NCI-H2171 (cell line): ENCODE measurements at regions not wholly inside any gene's neighbourhood (a gene's known extent, or its start where the extent isn't known, plus 50 kb on each side); places are given as distances from the start of the nearest gene placed in this dataset.
"Not testable (repeated sequence)": the region's sequence is repeated elsewhere in the genome, so short reads cannot be mapped to it uniquely, and the experiment has no call there.

Source experiments
- DNase-seq: peaks from one replicate; lab custom pipeline; 2025; lab: John Stamatoyannopoulos, UW

DNA sequence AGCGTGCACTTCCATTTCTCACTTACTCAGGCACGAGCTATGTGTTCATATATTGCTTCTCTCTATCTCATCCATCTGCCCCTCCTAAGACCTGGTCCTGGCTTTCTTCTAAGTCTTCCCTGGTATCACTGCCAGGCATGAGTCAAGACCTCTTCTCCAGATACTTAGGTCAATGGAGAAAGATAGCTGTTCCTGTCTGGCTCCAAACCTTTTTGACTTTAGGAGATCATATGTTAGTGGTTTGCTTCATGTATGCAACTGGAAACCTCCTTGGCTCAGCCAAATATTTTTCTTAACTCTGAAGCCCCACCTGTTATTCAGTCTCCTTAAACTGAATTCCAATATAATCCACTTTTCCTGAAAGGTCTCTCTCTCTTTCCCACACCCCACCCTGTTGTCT, 211.6 kb upstream of the PTBP2 start:
- no peak for DNase-seq

DNA sequence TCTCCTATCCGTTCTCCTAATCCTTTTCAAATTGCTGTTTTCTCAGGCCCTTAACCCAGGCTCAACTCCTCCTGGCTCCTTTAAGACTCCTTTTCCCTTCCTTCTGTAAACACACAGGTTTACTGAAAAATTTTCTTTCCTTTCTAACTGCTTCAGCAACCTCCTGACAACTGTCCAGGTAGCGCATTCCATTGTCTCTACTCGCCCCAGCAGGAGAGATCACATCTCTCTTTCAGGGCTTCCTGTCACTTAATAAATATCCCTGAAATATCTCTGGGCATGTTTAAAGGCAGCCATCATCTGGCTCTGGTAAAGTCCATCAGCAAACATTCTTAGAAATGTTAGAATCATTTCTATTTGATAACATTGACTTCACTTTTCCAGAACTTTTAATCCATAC, 211.2 kb upstream of the PTBP2 start:
- no peak for DNase-seq

DNA sequence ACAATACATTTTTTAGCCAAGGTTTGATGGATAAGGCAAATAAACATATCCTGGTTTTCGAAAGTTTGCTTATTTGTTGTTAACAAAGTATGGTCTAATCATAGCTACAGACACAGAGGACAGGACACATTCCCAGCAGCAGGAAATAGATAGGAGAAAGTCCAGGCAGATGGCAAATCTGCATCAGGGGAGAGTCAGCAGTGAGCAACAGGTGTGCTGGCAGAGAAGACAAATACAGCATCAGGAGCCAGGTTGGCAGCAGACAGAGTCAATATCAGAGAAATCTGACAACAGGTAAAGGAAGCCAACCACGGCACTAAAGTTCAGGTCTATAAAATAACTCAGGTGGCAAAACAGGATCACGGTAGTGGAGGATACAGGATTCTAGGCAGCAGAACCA, 210.7 kb upstream of the PTBP2 start:
- peak; percentile 20 for DNase-seq

DNA sequence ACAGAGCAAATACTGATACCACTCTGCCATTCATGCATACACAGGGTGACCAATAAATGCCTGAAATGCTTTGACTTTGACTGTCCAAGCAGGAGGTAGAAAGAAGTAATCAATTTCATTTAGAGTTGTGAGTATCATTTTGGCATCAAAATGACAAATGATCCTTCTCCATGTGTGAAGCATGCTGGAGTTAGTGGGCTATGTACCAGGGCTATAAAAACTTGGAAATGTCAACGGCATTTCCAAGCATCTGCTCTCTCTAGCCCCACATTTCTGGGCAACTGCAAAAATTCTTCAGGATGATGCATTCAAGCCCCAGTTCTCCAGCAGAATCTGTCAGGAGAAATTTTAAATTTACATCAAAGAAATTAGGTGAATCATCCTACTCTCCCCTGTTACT, 208.4 kb upstream of the PTBP2 start:
- no peak for DNase-seq

- DNase-seq: no peak
Observed at GRCh38 chr1:96515430-96515829, 206.2 kb upstream of the PTBP2 start.

DNA sequence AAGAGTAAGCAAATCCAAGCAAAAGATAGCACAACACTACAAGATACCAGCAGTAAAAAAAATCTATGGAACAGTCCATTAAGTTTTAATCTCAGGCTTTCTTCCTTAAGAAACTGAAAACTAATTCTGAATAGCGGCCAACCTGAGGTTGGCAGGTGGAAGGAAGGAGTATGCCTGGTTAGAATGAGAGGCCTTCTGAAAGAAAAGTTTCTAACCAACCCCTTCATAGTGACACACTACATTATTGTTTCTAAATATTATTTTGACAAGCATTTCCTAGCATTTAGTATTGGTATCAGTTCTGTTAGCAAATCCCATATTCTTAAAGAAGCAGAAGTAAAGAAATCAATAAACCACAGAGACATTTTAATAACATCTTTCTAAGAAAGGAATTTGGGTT, 205.7 kb upstream of the PTBP2 start:
- no peak for DNase-seq

DNA sequence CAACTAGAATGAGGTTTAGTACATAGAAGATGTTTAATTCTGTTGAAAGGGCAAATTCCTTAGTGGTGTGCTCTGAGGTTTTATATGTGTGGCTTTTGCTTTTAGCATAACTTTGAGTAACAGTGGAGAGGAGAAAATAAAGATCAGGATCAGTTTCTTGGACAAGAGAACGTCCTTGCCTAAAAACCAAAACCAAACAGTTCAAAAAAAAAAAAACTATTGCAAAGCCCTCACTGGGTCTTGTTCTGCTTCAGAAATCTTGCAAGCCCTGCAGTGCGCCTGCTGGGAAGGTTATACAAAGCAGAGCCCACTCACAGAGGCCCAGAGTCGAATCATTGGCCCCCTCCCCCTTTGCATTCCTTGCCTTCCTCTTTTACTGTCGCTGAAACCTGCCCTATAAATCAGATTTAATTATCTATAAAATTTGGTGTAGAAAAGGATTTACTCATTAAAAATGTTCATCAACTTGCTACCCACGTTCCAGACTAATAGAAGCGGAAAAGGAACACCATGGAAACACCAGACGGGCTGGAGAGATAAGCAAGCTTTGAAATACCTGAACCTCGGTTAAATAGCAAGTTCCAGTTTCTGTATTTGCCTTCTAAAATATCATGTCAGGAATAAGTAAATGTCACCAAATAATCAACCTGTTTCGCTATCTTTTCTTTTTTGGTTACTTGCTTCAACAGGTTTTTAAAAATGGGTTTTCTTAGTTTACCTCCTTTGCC, 201.6 kb upstream of the PTBP2 start:
- DNase-seq: no peak

DNA sequence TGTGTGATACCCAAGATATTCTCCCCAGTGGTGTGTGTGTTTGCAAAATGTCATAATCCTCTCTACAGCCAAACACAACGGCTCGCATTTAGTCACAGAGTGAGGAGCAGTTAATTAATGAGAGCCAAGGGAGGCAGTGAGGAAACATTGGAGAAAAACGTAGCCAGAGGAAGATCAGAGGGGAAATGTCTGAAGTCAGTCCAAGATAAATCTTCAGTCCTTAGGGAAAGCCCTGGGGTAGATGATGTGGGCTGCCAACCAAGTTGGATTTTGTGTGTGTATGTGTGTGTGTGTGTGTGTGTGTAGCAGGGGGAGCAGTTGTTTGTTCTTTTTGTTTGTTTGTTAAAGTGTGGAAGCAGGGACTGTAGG, 201.0 kb upstream of the PTBP2 start:
- DNase-seq: no peak

- DNase-seq: no peak
Observed at GRCh38 chr1:96521010-96521409, 200.6 kb upstream of the PTBP2 start.

DNA sequence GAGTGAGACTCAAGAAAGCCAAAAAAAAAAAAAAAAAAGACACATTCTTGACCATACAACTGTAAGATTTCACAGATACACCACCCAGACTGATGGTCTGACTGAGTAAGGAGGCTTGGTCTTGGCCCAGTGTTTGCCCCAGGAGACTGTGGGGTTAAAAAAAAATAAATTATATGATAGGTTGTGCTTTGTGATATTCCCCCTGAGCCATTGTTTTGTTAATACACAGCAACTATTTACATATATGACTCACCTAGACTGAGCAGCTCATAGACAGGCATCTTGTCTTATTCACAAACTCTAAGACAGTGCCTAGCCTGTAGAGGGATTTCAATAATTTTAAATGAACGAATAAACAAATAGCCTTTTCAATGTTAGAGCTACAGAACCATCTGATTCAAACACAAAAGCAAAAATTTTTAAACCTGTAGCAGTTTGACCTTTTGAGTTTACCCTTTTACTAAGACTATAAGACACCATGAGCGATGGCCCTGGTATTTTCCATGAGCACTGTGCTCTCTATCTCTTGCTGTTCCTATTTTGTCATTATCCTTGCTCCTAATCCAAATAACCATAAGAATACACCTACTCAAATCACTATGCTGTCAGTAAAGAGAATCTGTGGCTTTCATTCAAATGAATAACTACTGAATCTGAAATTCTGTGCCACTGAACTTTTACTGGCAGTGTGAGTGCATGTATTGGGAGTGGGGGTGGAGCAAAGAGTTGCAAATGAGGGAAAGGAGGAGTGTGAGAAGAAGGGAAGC, 199.4 kb upstream of the PTBP2 start:
- no peak for DNase-seq

GRCh38 chr1:96522927-96523326, 198.7 kb upstream of the PTBP2 start:
- no peak for DNase-seq

DNA sequence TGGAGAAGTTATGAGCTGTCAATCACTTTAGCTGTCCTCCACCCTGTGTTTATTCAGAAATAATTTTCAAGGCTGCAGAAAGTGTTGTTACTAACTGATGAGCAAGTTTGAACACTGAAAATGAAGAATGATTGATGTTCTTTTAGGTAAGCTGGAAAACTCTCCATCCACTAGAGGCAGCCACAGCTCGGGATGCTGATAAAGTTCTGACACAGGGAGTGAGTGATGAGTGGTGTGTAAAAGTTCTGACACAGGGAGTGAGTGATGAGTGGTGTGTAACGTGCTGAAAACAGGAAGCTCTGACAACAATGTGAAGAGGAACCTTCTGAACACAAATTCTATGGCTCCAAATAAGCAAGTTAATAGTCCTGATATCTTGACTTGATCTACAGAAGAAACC, 197.5 kb upstream of the PTBP2 start:
- DNase-seq: no peak

DNA sequence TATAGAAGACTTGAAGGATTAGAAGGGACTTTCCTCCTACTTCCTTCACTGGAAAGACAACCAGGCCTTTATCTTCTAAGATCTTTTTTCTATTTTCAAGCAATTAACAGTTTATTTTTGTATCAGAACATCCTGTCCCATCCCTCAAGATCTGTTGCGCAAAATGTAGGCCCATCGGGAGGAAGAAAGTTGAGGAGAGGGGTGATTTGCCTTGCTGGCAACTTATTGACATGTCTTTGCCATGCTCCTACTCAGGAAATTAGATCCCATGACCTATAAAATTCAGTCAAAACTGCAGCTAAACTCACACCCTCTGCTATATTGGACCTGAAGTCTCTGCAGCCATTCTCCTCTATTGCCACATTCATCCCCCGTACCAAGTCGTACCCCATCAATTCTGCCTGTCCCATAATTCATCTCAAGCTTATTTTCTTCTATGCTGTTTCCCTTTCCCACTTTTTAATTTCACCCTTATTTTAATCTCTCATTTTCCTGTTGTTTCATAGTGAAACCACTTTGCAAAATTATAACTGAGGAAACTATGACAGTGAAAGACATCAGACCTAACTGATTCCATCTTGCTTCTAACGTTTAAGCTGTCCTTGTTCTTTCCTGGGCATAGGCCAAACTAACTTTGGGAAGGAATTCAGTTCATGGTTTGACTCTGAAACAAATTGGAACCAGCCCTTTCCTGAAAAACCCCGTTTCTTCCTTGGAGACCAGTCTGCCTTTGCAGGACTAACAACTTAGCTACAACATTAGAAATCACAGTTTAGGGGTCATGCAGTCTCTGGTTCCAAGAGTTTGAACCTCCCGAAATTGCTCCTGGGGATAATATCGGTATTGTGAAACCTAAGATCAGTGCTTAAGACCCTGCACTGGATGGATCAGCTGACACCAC, 195.7 kb upstream of the PTBP2 start:
- DNase-seq: no peak

DNA sequence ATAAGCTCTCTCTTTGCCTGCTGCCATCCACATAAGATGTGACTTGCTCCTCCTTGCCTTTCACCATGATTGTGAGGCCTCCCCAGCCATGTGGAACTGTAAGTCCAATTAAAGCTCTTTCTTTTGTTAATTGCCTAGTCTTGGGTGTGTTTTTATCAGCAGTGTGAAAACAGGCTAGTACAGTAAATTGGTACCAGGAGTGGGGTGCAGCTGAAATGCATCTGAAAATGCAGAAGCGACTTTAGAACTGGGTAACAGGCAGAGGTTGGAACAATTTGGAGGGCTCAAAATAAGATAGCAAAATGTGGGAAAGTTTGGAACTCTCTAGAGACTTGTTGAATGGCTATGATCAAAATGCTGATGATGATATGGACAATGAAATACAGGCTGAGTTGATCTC, 192.9 kb upstream of the PTBP2 start:
- DNase-seq: not testable (repeated sequence)

DNA sequence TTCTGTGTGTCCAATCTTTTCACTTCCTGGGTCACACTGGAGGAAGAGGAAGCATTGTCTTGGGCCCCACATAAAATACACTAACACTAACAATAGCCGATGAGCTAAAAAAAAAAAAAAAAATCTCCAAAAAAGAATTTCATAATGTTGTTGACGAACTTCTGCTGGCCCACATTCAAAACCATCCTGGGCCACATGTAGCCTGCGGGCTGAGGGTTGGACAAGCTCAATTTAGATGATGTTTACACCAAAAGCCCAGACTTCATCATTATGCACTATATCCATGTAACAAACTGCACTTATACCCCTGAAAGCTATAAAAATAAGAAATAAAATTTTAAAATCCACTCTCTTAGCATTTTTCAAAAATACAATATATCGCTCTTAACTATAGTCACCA, 187.8 kb upstream of the PTBP2 start:
- no peak for DNase-seq

DNA sequence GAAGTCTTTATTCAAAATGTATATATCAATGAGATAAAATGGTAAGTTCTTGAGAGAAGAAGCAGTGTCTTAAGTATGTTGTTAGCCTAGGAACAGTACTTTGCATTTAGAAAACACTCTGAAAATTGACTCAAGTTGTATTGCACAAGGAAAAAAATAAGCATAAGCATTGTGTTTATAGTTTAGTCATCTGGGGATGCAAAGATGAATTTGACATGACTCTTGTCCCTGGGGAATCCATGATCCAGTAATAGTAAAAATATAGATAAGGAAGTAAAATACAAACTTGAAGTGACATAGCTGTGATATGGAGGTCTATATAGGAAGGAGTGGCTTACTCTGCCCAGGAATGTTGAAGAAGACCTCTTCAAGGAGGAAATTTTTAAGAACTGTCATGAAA, 185.0 kb upstream of the PTBP2 start:
- no peak for DNase-seq

- DNase-seq: no peak
Observed at GRCh38 chr1:96538111-96538641, 183.4 kb upstream of the PTBP2 start.

DNA sequence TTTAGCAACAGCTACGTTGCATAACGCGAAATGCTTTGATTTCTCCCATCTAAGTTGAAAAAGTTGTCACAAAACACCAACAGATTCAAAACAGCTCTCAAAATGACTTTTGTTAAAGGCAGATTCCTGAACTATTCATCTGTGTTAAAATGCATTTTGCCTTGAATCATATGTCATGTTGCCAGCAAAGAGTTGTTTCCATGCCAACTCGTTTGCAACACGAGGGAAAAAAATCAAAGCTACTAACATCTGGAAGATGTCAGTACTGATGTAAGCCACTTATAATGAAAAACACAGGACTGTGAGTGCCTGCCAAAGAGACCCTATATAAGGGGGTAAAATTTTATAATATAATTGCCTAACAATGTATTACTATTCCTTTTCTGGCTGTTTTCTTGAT, 182.7 kb upstream of the PTBP2 start:
- peak; percentile 9 for DNase-seq

GRCh38 chr1:96541491-96541890, 180.1 kb upstream of the PTBP2 start:
- no peak for DNase-seq

- DNase-seq: no peak
Observed at GRCh38 chr1:96544051-96544830, 177.3 kb upstream of the PTBP2 start.

- no peak for DNase-seq
Observed at GRCh38 chr1:96544831-96545221, 176.8 kb upstream of the PTBP2 start.
